OCI-LY3 (cell line): ENCODE measurements at regions not wholly inside any gene's neighbourhood (a gene's known extent, or its start where the extent isn't known, plus 50 kb on each side); places are given as distances from the start of the nearest gene placed in this dataset.

ENCODE experiments used
- EZH2phosphoT487 ChIP-seq: fragments of 200-600 bp; shearing (Covaris generic); IDR thresholded peaks from 2 replicates; pipeline ENCODE4 v1.6.1; 2018; ENCODE audit warnings: antibody characterized with exemption, mixed run types, low read depth
- TF ChIP-seq, protein P1 (sequence below): fragments of 200-600, 300-600 bp; sonication (generic); IDR thresholded peaks from 2 replicates; pipeline ENCODE4 v1.5.1; 2014; ENCODE audit warnings: antibody characterized with exemption, low read length, low read depth

DNA sequence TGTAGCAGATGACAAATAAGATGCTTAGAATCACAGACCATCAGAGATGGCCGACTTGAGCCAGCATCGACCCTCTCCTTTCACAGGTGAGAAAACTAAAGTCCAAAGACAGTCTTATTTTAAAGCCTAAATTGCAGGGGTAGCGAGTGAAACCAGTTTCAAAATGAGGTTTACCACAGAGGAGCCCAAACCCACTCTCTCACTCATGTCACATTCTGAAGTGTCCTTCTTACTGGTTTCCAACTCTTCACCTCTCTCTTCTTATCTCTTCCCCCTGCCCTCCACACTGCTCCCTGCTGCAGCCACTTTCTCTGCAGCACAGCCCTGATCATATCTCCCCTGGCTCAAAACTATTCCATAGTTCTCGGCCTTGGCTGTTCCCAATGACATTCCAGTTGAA lies 57.0 kb upstream of the NID2 start:
- TF ChIP-seq, protein P1, sequence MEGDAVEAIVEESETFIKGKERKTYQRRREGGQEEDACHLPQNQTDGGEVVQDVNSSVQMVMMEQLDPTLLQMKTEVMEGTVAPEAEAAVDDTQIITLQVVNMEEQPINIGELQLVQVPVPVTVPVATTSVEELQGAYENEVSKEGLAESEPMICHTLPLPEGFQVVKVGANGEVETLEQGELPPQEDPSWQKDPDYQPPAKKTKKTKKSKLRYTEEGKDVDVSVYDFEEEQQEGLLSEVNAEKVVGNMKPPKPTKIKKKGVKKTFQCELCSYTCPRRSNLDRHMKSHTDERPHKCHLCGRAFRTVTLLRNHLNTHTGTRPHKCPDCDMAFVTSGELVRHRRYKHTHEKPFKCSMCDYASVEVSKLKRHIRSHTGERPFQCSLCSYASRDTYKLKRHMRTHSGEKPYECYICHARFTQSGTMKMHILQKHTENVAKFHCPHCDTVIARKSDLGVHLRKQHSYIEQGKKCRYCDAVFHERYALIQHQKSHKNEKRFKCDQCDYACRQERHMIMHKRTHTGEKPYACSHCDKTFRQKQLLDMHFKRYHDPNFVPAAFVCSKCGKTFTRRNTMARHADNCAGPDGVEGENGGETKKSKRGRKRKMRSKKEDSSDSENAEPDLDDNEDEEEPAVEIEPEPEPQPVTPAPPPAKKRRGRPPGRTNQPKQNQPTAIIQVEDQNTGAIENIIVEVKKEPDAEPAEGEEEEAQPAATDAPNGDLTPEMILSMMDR = no peak
- no peak for TF ChIP-seq EZH2phosphoT487
